ENCODE measurements at regions not wholly inside any gene's neighbourhood (a gene's known extent, or its start where the extent isn't known, plus 50 kb on each side); places are given as distances from the start of the nearest gene placed in this dataset.

DNA sequence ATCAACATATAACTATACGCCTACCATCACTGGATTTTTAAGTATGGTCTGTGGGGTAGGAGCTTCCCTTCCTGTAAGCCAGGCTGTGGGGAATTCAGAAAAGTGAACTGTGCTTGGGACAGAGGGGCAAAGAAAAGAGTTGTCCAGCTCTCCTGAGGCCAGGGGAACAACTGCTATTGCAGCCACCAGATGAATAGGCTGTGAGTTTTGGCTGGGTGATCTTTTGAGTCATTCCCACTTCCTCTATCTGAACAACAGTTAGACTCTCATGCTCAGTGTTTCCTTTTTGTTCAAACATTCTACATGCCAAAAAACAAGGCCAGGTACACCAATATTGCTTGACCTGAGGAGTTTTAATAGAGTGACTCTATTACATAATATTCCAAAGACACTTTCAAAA is 426.2 kb upstream of the DACH1 start:
- Mint-ChIP-seq H3K4me3 (no peak overlapping the region), H3K4me1 (peaks cover 5% of the 10 kb centered on the region), H3K36me3 (ENCODE audit: low read depth) (peaks cover 3% of the 10 kb centered on the region), H3K27me3 (ENCODE audit: low read depth) (no peaks in the 10 kb centered on the region), H3K9me3 (peaks cover 3% of the 10 kb centered on the region), H3K27ac (ENCODE audit: unreplicated experiment) (no peak overlapping the region)
- no peak for TF ChIP-seq CTCF (conservative IDR thresholded peaks at IDR 0.05)
- DNase-seq (ENCODE audit: low read depth, low spot score), result no peak

GRCh38 chr13:72290962-72291681 is 424.1 kb upstream of the DACH1 start:
- DNase-seq (ENCODE audit: low read depth, low spot score), result no peak
- peaks cover 3% of the 10 kb centered on the region for H3K36me3 Mint-ChIP-seq (ENCODE audit: low read depth)
- peaks cover 5% of the 10 kb centered on the region for H3K4me1 Mint-ChIP-seq
- no peak overlapping the region for H3K27ac Mint-ChIP-seq (ENCODE audit: unreplicated experiment)
- H3K4me3 Mint-ChIP-seq, result no peak overlapping the region
- H3K9me3 Mint-ChIP-seq, result peaks cover 5% of the 10 kb centered on the region
- TF ChIP-seq CTCF (conservative IDR thresholded peaks at IDR 0.05), result no peak
- no peaks in the 10 kb centered on the region for H3K27me3 Mint-ChIP-seq (ENCODE audit: low read depth)

DNA sequence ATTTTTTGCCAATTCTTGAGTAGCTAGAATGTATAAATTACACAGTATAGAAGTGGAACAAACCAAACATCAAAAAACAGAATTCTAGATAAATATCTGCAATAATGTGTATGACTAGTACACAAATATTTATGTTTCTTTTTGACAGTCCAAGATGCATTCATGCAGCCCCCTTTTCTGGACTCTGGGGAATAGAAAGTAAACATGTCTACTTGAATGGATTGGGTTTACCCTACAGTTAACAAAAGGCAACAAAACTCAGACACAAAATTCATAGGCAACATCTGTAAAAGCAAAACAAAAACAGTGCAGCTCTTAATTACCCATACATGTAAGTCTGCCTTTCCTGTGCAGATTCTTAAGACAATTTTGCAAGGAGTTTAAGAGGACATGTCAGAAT is 419.4 kb upstream of the DACH1 start:
- DNase-seq (ENCODE audit: low read depth, low spot score), result no peak
- no peak for TF ChIP-seq CTCF (conservative IDR thresholded peaks at IDR 0.05)
- Mint-ChIP-seq H3K4me1 (no peaks in the 10 kb centered on the region), H3K27me3 (ENCODE audit: low read depth) (no peaks in the 10 kb centered on the region), H3K9me3 (peaks cover 5% of the 10 kb centered on the region), H3K4me3 (no peak overlapping the region), H3K27ac (ENCODE audit: unreplicated experiment) (no peak overlapping the region), H3K36me3 (ENCODE audit: low read depth) (peaks cover 3% of the 10 kb centered on the region)

- no peak for TF ChIP-seq CTCF (conservative IDR thresholded peaks at IDR 0.05)
- Mint-ChIP-seq H3K27me3 (ENCODE audit: low read depth) (no peaks in the 10 kb centered on the region), H3K4me3 (no peak overlapping the region), H3K27ac (ENCODE audit: unreplicated experiment) (no peak overlapping the region), H3K36me3 (ENCODE audit: low read depth) (peaks cover 3% of the 10 kb centered on the region), H3K4me1 (no peaks in the 10 kb centered on the region), H3K9me3 (peaks cover 5% of the 10 kb centered on the region)
- DNase-seq (ENCODE audit: low read depth, low spot score), result no peak
Measured at GRCh38 chr13:72284791-72285190, 417.8 kb upstream of the DACH1 start.

DNA sequence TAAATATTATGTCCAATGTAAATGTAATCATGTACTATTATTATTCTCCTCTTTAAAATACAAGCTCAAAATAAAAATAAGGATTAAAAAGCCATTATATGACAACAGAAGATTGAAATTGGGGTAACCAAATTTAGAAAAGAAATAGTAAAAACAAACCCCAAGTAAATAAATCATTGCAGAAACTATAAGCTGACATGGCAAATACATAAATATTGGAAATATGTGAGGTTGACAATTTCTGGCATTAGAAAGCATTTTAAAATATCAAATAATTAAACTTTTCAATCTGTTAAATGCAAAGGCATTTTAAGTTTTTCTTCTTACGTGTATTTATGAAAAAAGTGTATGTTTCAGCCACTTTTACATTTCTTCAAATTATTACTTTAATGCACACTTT is 394.7 kb upstream of the DACH1 start:
- peaks cover 4% of the 10 kb centered on the region for H3K9me3 Mint-ChIP-seq
- no peaks in the 10 kb centered on the region for H3K27me3 Mint-ChIP-seq (ENCODE audit: low read depth)
- no peaks in the 10 kb centered on the region for H3K4me1 Mint-ChIP-seq
- DNase-seq (ENCODE audit: low read depth, low spot score), result no peak
- no peak for TF ChIP-seq CTCF (conservative IDR thresholded peaks at IDR 0.05)
- peaks cover 3% of the 10 kb centered on the region for H3K36me3 Mint-ChIP-seq (ENCODE audit: low read depth)
- no peak overlapping the region for H3K27ac Mint-ChIP-seq (ENCODE audit: unreplicated experiment)
- no peak overlapping the region for H3K4me3 Mint-ChIP-seq
